Sigmoid colon (tissue), 6 donors: ENCODE measurements at regions not wholly inside any gene's neighbourhood (a gene's known extent, or its start where the extent isn't known, plus 50 kb on each side); places are given as distances from the start of the nearest gene placed in this dataset.

ENCODE experiments used
- DNase-seq: peaks from one replicate; pipeline ENCODE4 v3.0.0-alpha.2; 2019
- H3K27ac ChIP-seq, 4 donors: fragments of 200-600 bp; sonication (generic); one replicate each; pipeline ENCODE4 v1.5.1; 2016 to 2019; ENCODE audit warnings: mild to moderate bottlenecking in 1 of 4
- H3K27me3 ChIP-seq, 3 donors: fragments of 200-600 bp; sonication (generic); one replicate each; pipeline ENCODE4 v1.5.1; 2019; ENCODE audit warnings: mild to moderate bottlenecking in 1 of 3
- H3K36me3 ChIP-seq, 4 donors: fragments of 200-600 bp; sonication (generic); one replicate each; pipeline ENCODE4 v1.5.1; 2016 to 2019
- H3K4me1 ChIP-seq, 4 donors: fragments of 200-600 bp; sonication (generic); one replicate each; pipeline ENCODE4 v1.5.1; 2017 to 2019
- H3K4me3 ChIP-seq, 4 donors: fragments of 200-600 bp; sonication (generic); one replicate each; pipeline ENCODE4 v1.5.1; 2017 to 2019; ENCODE audit warnings: mild to moderate bottlenecking in 2 of 4, moderate library complexity in 1 of 4
- H3K9me3 ChIP-seq, 4 donors: fragments of 200-600 bp in 3 of 4; sonication (generic) in 3 of 4; one replicate each; pipeline versions ENCODE4 v1.5.1 to v1.6.1; 2013 to 2019
- CTCF ChIP-seq, 4 experiments: fragments of 450-650 bp in 3 of 4; fragments of 200-600 bp in 1 of 4; IDR thresholded peaks; one replicate each; pipeline ENCODE4 v1.5.1; 2016 to 2019; ENCODE audit warnings: antibody characterized with exemption in 4 of 4, mild to moderate bottlenecking in 3 of 4, moderate library complexity in 2 of 4
- EP300 ChIP-seq, 4 donors: sonication (generic); formaldehyde crosslinking; IDR thresholded peaks; one replicate each; pipeline ENCODE4 v1.6.1; 2017; ENCODE audit warnings: antibody characterized with exemption in 4 of 4
- POLR2A ChIP-seq, 2 donors: fragments of 450-650 bp; IDR thresholded peaks; one replicate each; pipeline ENCODE4 v1.6.1; 2016; ENCODE audit warnings: antibody characterized with exemption in 2 of 2, mild to moderate bottlenecking in 2 of 2, moderate library complexity in 2 of 2
- POLR2AphosphoS5 ChIP-seq, 4 donors: sonication (generic); formaldehyde crosslinking; IDR thresholded peaks; one replicate each; pipeline ENCODE4 v1.6.1; 2017; ENCODE audit warnings: antibody characterized with exemption in 4 of 4
- whole genome bisulfite sequencing, 2 donors: extraction: QIAGEN DNeasy Blood & Tissue Kit; methylation state at CpG; one replicate each; pipeline ENCODE4 v1.1.7; 2013; 5-methylcytosine and 5-hydroxymethylcytosine counted together
- intact Hi-C: fragments of 100-400 bp; cut with DNase I; formaldehyde crosslinking; loops from one replicate; pipeline ENCODE4 v1.15.1; 2023
- donor health status: healthy with polysubstance abuse.
- donor health status: healthy.

GRCh38 chr9:90540734-90541133, 101.9 kb downstream of the DIRAS2 start:
- Histone ChIP-seq H3K4me1 (no peaks in the 10 kb centered on the region), H3K4me3 (no peak overlapping the region), H3K36me3 (no peaks in the 10 kb centered on the region), H3K27ac (no peak overlapping the region), H3K27me3 (no peaks in the 10 kb centered on the region), H3K9me3 (no peaks in the 10 kb centered on the region)
- 53 to 90% methylated on average over 1 of the region's 1 CpG for WGBS, 2 donors
- intact Hi-C loops: no loop called here
- no peak for DNase-seq
- TF ChIP-seq EP300 (IDR thresholded peaks at IDR 0.05) (no peak), POLR2A (IDR thresholded peaks at IDR 0.05) (no peak), CTCF (IDR thresholded peaks at IDR 0.05) (no peak), POLR2AphosphoS5 (IDR thresholded peaks at IDR 0.05) (no peak)

GRCh38 chr9:90544488-90544887, 98.1 kb downstream of the DIRAS2 start:
- 69 to 87% methylated on average over 2 of the region's 2 CpGs for WGBS, 2 donors
- TF ChIP-seq POLR2AphosphoS5 (IDR thresholded peaks at IDR 0.05) (no peak), CTCF (IDR thresholded peaks at IDR 0.05) (no peak), POLR2A (IDR thresholded peaks at IDR 0.05) (no peak), EP300 (IDR thresholded peaks at IDR 0.05) (no peak)
- Histone ChIP-seq H3K9me3 (peaks cover 0 to 4% (median 2%) of the 10 kb centered on the region in 4 donors), H3K4me3 (no peak overlapping the region), H3K4me1 (peaks cover 0 to 7% (median 2%) of the 10 kb centered on the region in 4 donors), H3K36me3 (no peaks in the 10 kb centered on the region), H3K27ac (no peak overlapping the region), H3K27me3 (no peaks in the 10 kb centered on the region)
- DNase-seq: no peak
- intact Hi-C loops: no loop called here

- Histone ChIP-seq H3K4me3 (no peak overlapping the region), H3K4me1 (peaks cover 0 to 7% (median 2%) of the 10 kb centered on the region in 4 donors), H3K27me3 (no peaks in the 10 kb centered on the region), H3K36me3 (no peaks in the 10 kb centered on the region), H3K27ac (no peak overlapping the region), H3K9me3 (peaks cover 0 to 4% (median 2%) of the 10 kb centered on the region in 4 donors)
- no peak for TF ChIP-seq EP300 (IDR thresholded peaks at IDR 0.05)
- TF ChIP-seq CTCF (IDR thresholded peaks at IDR 0.05): no peak
- TF ChIP-seq POLR2A (IDR thresholded peaks at IDR 0.05): no peak
- no peak for TF ChIP-seq POLR2AphosphoS5 (IDR thresholded peaks at IDR 0.05)
- WGBS, 2 donors: 11 to 43% methylated on average over 7 of the region's 7 CpGs
- intact Hi-C loops: no loop called here
- DNase-seq: no peak
Observed at GRCh38 chr9:90546200-90546599, 96.4 kb downstream of the DIRAS2 start.

GRCh38 chr9:90547896-90548295, 94.7 kb downstream of the DIRAS2 start:
- no peak overlapping the region for H3K27ac ChIP-seq
- no peaks in the 10 kb centered on the region for H3K27me3 ChIP-seq
- TF ChIP-seq POLR2AphosphoS5 (IDR thresholded peaks at IDR 0.05) (no peak), POLR2A (IDR thresholded peaks at IDR 0.05) (no peak), EP300 (IDR thresholded peaks at IDR 0.05) (no peak), CTCF (IDR thresholded peaks at IDR 0.05) (no peak)
- intact Hi-C loops: no loop called here
- DNase-seq: no peak
- H3K9me3 ChIP-seq: peaks cover 0 to 4% (median 2%) of the 10 kb centered on the region in 4 donors
- peaks cover 0 to 7% (median 2%) of the 10 kb centered on the region in 4 donors for H3K4me1 ChIP-seq
- no peak overlapping the region for H3K4me3 ChIP-seq
- H3K36me3 ChIP-seq: no peaks in the 10 kb centered on the region
- 91 to 94% methylated on average over 2 of the region's 2 CpGs for WGBS, 2 donors

- peaks cover 0 to 4% (median 2%) of the 10 kb centered on the region in 4 donors for H3K9me3 ChIP-seq
- WGBS, 2 donors: 47 to 71% methylated on average over 1 of the region's 1 CpG
- H3K36me3 ChIP-seq: no peaks in the 10 kb centered on the region
- intact Hi-C loops: no loop called here
- no peaks in the 10 kb centered on the region for H3K4me1 ChIP-seq
- no peak for DNase-seq
- H3K27ac ChIP-seq: no peak overlapping the region
- H3K4me3 ChIP-seq: no peak overlapping the region
- no peaks in the 10 kb centered on the region for H3K27me3 ChIP-seq
- TF ChIP-seq CTCF (IDR thresholded peaks at IDR 0.05) (no peak), POLR2AphosphoS5 (IDR thresholded peaks at IDR 0.05) (no peak), EP300 (IDR thresholded peaks at IDR 0.05) (no peak), POLR2A (IDR thresholded peaks at IDR 0.05) (no peak)
Observed at GRCh38 chr9:90552317-90552716, 90.3 kb downstream of the DIRAS2 start.
